HG02981 (cell line): ENCODE measurements at regions not wholly inside any gene's neighbourhood (a gene's known extent, or its start where the extent isn't known, plus 50 kb on each side); places are given as distances from the start of the nearest gene placed in this dataset.
A peak's percentile ranks its signal among the peaks of the same experiment; 100 is the strongest.
"Not testable (repeated sequence)": the region's sequence is repeated elsewhere in the genome, so short reads cannot be mapped to it uniquely, and the experiment has no call there.

Source experiments
- ATAC-seq: cut with Tn5 transposase; IDR thresholded peaks from one replicate; pipeline ENCODE4 v1.9.1; 2021; ENCODE audit warnings: mild to moderate bottlenecking, moderate library complexity; ENCODE audit not compliant: unreplicated experiment

- ATAC-seq = no peak
These were observed 246.1 kb downstream of the FSIP2 start for GRCh38 chr2:185984670-185985069.

GRCh38 chr2:185988907-185989306 is 250.3 kb downstream of the FSIP2 start:
- ATAC-seq = not testable (repeated sequence)

- no peak for ATAC-seq
These were observed 252.4 kb downstream of the FSIP2 start for GRCh38 chr2:185990861-185991525.

GRCh38 chr2:185998562-185999070 is 260.0 kb downstream of the FSIP2 start:
- no peak for ATAC-seq

GRCh38 chr2:186009341-186009740 is 270.7 kb downstream of the FSIP2 start:
- no peak for ATAC-seq

GRCh38 chr2:186017278-186017677 is 278.7 kb downstream of the FSIP2 start:
- ATAC-seq = no peak

GRCh38 chr2:186024921-186025320 is 286.3 kb downstream of the FSIP2 start:
- ATAC-seq = no peak

GRCh38 chr2:186027922-186028321 is 289.3 kb downstream of the FSIP2 start:
- peak; percentile 68 for ATAC-seq

- ATAC-seq = no peak
These were observed 292.6 kb downstream of the FSIP2 start for GRCh38 chr2:186031229-186031628.

- ATAC-seq = no peak
These were observed 293.6 kb downstream of the FSIP2 start for GRCh38 chr2:186032102-186032738.

GRCh38 chr2:186032930-186033329 is 294.3 kb downstream of the FSIP2 start:
- no peak for ATAC-seq

GRCh38 chr2:186033541-186033940 is 294.9 kb downstream of the FSIP2 start:
- no peak for ATAC-seq

- ATAC-seq = no peak
These were observed 298.4 kb downstream of the FSIP2 start for GRCh38 chr2:186036862-186037449.

GRCh38 chr2:186042207-186043028 is 303.8 kb downstream of the FSIP2 start:
- no peak for ATAC-seq

- no peak for ATAC-seq
These were observed 306.2 kb downstream of the FSIP2 start for GRCh38 chr2:186044761-186045160.

GRCh38 chr2:186052930-186053329 is 314.3 kb downstream of the FSIP2 start:
- ATAC-seq = no peak

GRCh38 chr2:186058614-186059013 is 320.0 kb downstream of the FSIP2 start:
- ATAC-seq = no peak

GRCh38 chr2:186059096-186059495 is 320.5 kb downstream of the FSIP2 start:
- no peak for ATAC-seq

- ATAC-seq = no peak
These were observed 322.3 kb downstream of the FSIP2 start for GRCh38 chr2:186060744-186061440.

- no peak for ATAC-seq
These were observed 325.9 kb downstream of the FSIP2 start for GRCh38 chr2:186064507-186064906.

GRCh38 chr2:186065491-186065890 is 326.9 kb downstream of the FSIP2 start:
- ATAC-seq = no peak
